K562 (cell line): ENCODE measurements at regions not wholly inside any gene's neighbourhood (a gene's known extent, or its start where the extent isn't known, plus 50 kb on each side); places are given as distances from the start of the nearest gene placed in this dataset.

Experiments
- ATAC-seq: fragments of 200-7000 bp; cut with Tn5 transposase; 3 replicates; pipeline ENCODE4 v1.9.1; 2020; ENCODE audit warnings: moderate library complexity
- BruUV-seq: library from RNA; stranded (reverse); fragments of 400-500 nt; replicated peaks from 2 replicates; lab custom pipeline; 2021; lab: Mats Ljungman, UMichigan
- CTCF ChIA-PET: fragments of 300-600 bp; formaldehyde crosslinking; extraction: SDS; loops from one replicate; lab custom pipeline; 2021; ENCODE audit warnings: low intra/inter-chr PET ratio; lab: Yijun Ruan, JAX
- POLR2A ChIA-PET: fragments of 300-600, 350-650 bp; sonication (Branson Sonifier 250); formaldehyde crosslinking; extraction: SDS; loops from one replicate; lab custom pipeline; 2021; ENCODE audit warnings: antibody characterized with exemption, inconsistent platforms; lab: Yijun Ruan, JAX
- DNase-seq, 4 experiments: peaks; one replicate each; pipeline versions ENCODE4 v3.0.0 to v3.0.0-alpha.2; 2011 to 2018; ENCODE audit warnings: low spot score in 3 of 4, mixed read lengths in 3 of 4; ENCODE audit errors: extremely low read depth in 1 of 4
- FAIRE-seq: peaks from 2 replicates; lab custom pipeline; 2011; peaks lifted over from hg19 to GRCh38; lab: Jason Lieb, UNC
- H2AFZ ChIP-seq: 2 replicates; pipeline ENCODE4 v1.6.0; 2011; ENCODE audit warnings: low read depth, low read length, control low read depth, inconsistent platforms
- H3K27ac ChIP-seq: fragments of 200-600 bp; 3 replicates; pipeline ENCODE4 v1.8.0; 2011; ENCODE audit warnings: low read depth, mild to moderate bottlenecking, control low read depth, inconsistent platforms, low read length, moderate library complexity, mixed read lengths; ENCODE audit errors: extremely low read depth
- H3K27me3 ChIP-seq, 2 experiments: fragments of 300-600 bp in 1 of 2; 2 replicates in 1 of 2; 3 replicates in 1 of 2; pipeline versions ENCODE4 v1.6.0 to v1.8.0; 2011; ENCODE audit warnings: inconsistent platforms in 2 of 2, low read length in 2 of 2, mild to moderate bottlenecking in 1 of 2, mixed read lengths in 1 of 2, moderate library complexity in 1 of 2; ENCODE audit not compliant: control insufficient read depth in 2 of 2, insufficient read depth in 2 of 2
- H3K36me3 ChIP-seq: fragments of 300-600 bp; 3 replicates; pipeline ENCODE4 v1.8.0; 2011; ENCODE audit warnings: mild to moderate bottlenecking, low read length, inconsistent platforms; ENCODE audit not compliant: control insufficient read depth, insufficient read depth
- H3K4me1 ChIP-seq, 2 experiments: fragments of 200-600 bp in 1 of 2; replicated peaks in 1 of 2; 2 replicates in 1 of 2; 3 replicates in 1 of 2; pipeline versions ENCODE4 v1.5.1 to v1.8.0; 2011; ENCODE audit warnings: inconsistent platforms in 2 of 2, low read length in 2 of 2, mild to moderate bottlenecking in 1 of 2, mixed read lengths in 1 of 2, moderate library complexity in 1 of 2; ENCODE audit not compliant: control insufficient read depth in 2 of 2, insufficient read depth in 2 of 2
- H3K4me2 ChIP-seq: 2 replicates; pipeline ENCODE4 v1.6.1; 2011; ENCODE audit warnings: low read length, control low read depth, inconsistent platforms, mixed read lengths; ENCODE audit not compliant: insufficient read depth
- H3K4me3 ChIP-seq: fragments of 200-600 bp; sonication (generic), shearing (Covaris generic); 2 replicates; pipeline ENCODE4 v1.5.1; 2016; ENCODE audit warnings: control low read depth, inconsistent platforms
- H3K79me2 ChIP-seq: fragments of 200-600 bp; 3 replicates; pipeline ENCODE4 v1.8.0; 2011; ENCODE audit warnings: low read length, inconsistent platforms; ENCODE audit not compliant: control insufficient read depth, insufficient read depth
- H3K9ac ChIP-seq, 2 experiments: 2 replicates each; pipeline versions ENCODE4 v1.6.0 to v1.6.1; 2011; ENCODE audit warnings: low read depth in 2 of 2, low read length in 2 of 2, control low read depth in 1 of 2, inconsistent platforms in 1 of 2, mild to moderate bottlenecking in 1 of 2, mixed read lengths in 1 of 2; ENCODE audit not compliant: insufficient read depth in 1 of 2
- H3K9me1 ChIP-seq: one replicate; pipeline ENCODE4 v1.6.0; 2011; ENCODE audit warnings: inconsistent platforms, mild to moderate bottlenecking, low read length, moderate library complexity; ENCODE audit not compliant: control insufficient read depth, insufficient read depth
- H3K9me3 ChIP-seq: replicated peaks from 2 replicates; pipeline ENCODE4 v1.5.1; 2011; ENCODE audit warnings: low read depth, low read length, inconsistent platforms; ENCODE audit not compliant: control insufficient read depth, insufficient read depth
- H4K20me1 ChIP-seq: replicated peaks from 2 replicates; pipeline ENCODE4 v1.6.1; 2011; ENCODE audit warnings: low read length, inconsistent platforms, mixed read lengths; ENCODE audit not compliant: control insufficient read depth, insufficient read depth
- CBX3 ChIP-seq, 2 experiments: IDR thresholded peaks; 1 replicate in 1 of 2; 2 replicates in 1 of 2; pipeline ENCODE4 v1.6.1; 2012; ENCODE audit warnings: inconsistent platforms in 2 of 2, low read length in 2 of 2, borderline replicate concordance in 1 of 2, control low read depth in 1 of 2
- COPS2 ChIP-seq: fragments of 450-650 bp; conservative IDR thresholded peaks from 2 replicates; pipeline ENCODE4 v1.6.1; 2016; ENCODE audit warnings: mild to moderate bottlenecking, moderate library complexity
- DDX20 ChIP-seq: fragments of 450-650 bp; IDR thresholded peaks from 2 replicates; pipeline ENCODE4 v1.6.1; 2016; ENCODE audit warnings: missing genetic modification characterization, low read depth, mild to moderate bottlenecking, missing compliant biosample characterization, moderate library complexity
- FOXM1 ChIP-seq, 2 experiments: fragments of 450-650 bp in 1 of 2; sonication (generic) in 1 of 2; formaldehyde crosslinking in 1 of 2; IDR thresholded peaks; 2 replicates each; pipeline versions ENCODE4 v1.6.1 to v1.9.0; 2017 to 2022; ENCODE audit warnings: low read depth in 2 of 2, mild to moderate bottlenecking in 2 of 2, missing genetic modification reagents in 1 of 2, moderate library complexity in 1 of 2
- GATAD2A ChIP-seq: fragments of 450-650 bp; IDR thresholded peaks from 2 replicates; pipeline ENCODE4 v1.6.1; 2017
- HNRNPLL ChIP-seq: fragments of 200-400 bp; formaldehyde crosslinking; IDR thresholded peaks from 2 replicates; pipeline ENCODE4 v1.6.1; 2017; ENCODE audit warnings: low read length, low read depth, mild to moderate bottlenecking; ENCODE audit not compliant: poor library complexity, severe bottlenecking
- KLF10 ChIP-seq: fragments of 250-450 bp; sonication (Bioruptor Pico); IDR thresholded peaks from 2 replicates; pipeline ENCODE4 v1.6.1; 2021; ENCODE audit warnings: matching md5 sums
- KLF16 ChIP-seq: IDR thresholded peaks from 2 replicates; pipeline ENCODE4 v1.6.1; 2016; ENCODE audit warnings: antibody characterized with exemption
- NFATC3 ChIP-seq: fragments of 450-650 bp; IDR thresholded peaks from 2 replicates; pipeline ENCODE4 v1.6.1; 2017; ENCODE audit warnings: mild to moderate bottlenecking
- PCBP1 ChIP-seq: fragments of 200-400 bp; formaldehyde crosslinking; IDR thresholded peaks from 2 replicates; pipeline ENCODE4 v1.6.1; 2018; ENCODE audit warnings: mild to moderate bottlenecking, low read depth, low read length; ENCODE audit not compliant: poor library complexity, severe bottlenecking
- PHB2 ChIP-seq: fragments of 450-650 bp; IDR thresholded peaks from 2 replicates; pipeline ENCODE4 v1.6.1; 2017; ENCODE audit warnings: low read depth
- PHF21A ChIP-seq: fragments of 450-650 bp; IDR thresholded peaks from 2 replicates; pipeline ENCODE4 v1.6.1; 2017; ENCODE audit warnings: low read depth, borderline replicate concordance
- POLR3A ChIP-seq: IDR thresholded peaks from 2 replicates; pipeline ENCODE4 v1.6.1; 2011; ENCODE audit warnings: borderline replicate concordance, mild to moderate bottlenecking, moderate library complexity; ENCODE audit not compliant: insufficient read length, insufficient read depth; ENCODE audit errors: extremely low read depth
- SRF ChIP-seq, 2 experiments: fragments of 250-450, 450-650 bp in 1 of 2; sonication (Bioruptor Pico) in 1 of 2; sonication (generic) in 1 of 2; formaldehyde crosslinking; IDR thresholded peaks; 2 replicates each; pipeline versions ENCODE4 v1.5.0 to v1.5.1; 2020 to 2022; ENCODE audit warnings: mild to moderate bottlenecking in 1 of 2, missing genetic modification reagents in 1 of 2
- ZKSCAN3 ChIP-seq: fragments of 250-450 bp; sonication (Bioruptor Pico); IDR thresholded peaks from 2 replicates; pipeline ENCODE4 v1.4.0; 2020
- ZKSCAN8 ChIP-seq: fragments of 200-800 bp; sonication (Bioruptor generic); IDR thresholded peaks from 2 replicates; pipeline ENCODE4 v1.6.1; 2016; ENCODE audit warnings: missing genetic modification characterization, missing compliant biosample characterization
- ZNF766 ChIP-seq: fragments of 200-800 bp; sonication (Bioruptor generic); conservative IDR thresholded peaks from 2 replicates; pipeline ENCODE4 v1.6.1; 2016; ENCODE audit warnings: missing genetic modification characterization, missing compliant biosample characterization
- in situ Hi-C: fragments of 300-500 bp; cut with MboI; formaldehyde crosslinking; loops from 4 replicates; pipeline ENCODE4 v1.15.0; 2018; ENCODE audit warnings: inconsistent platforms, mixed read lengths
- intact Hi-C: fragments of 100-400 bp; cut with micrococcal nuclease; formaldehyde crosslinking; loops from 2 replicates; pipeline ENCODE4 v1.14.2; 2022
- TF ChIP-seq, protein P1 (sequence below): sonication (generic); formaldehyde crosslinking; IDR thresholded peaks from 2 replicates; pipeline ENCODE4 v1.8.1; 2023; ENCODE audit warnings: mild to moderate bottlenecking, missing genetic modification reagents, moderate library complexity
- TF ChIP-seq, protein P2 (sequence below): fragments of 200-800 bp; sonication (Bioruptor generic); IDR thresholded peaks from 2 replicates; pipeline ENCODE4 v1.6.1; 2016; ENCODE audit warnings: missing genetic modification characterization, missing compliant biosample characterization

DNA sequence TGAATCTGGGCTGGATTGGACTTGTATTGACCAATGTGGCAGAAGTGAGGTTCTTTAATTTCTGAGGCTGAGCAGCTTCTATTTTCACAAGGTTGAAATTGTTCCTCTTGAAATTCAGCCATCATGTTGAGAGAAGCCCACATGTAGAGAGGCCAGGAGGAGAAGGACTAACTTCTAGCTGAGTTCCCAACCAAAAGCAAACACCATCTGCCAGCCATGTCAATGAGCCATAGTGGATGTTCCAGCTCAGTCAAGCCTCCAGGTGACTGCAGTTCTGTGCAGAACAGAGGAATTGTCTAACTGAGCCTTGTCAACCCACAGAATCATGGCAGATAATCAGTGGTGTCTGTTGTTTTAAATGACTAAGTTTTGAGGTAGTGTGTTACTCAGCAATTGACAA lies 110.6 kb upstream of the ACVR1 start:
- Histone ChIP-seq H3K4me3 (no peak overlapping the region), H3K4me1 (no peaks in the 10 kb centered on the region), H2AFZ (no peak overlapping the region), H3K9me1 (no peaks in the 10 kb centered on the region), H3K27ac (no peak overlapping the region), H3K36me3 (no peaks in the 10 kb centered on the region), H3K4me2 (no peak overlapping the region), H3K79me2 (no peaks in the 10 kb centered on the region), H3K9ac (no peak overlapping the region), H4K20me1 (no peaks in the 10 kb centered on the region), H3K9me3 (no peaks in the 10 kb centered on the region), H3K27me3 (no peaks in the 10 kb centered on the region)
- ATAC-seq (peak; percentile 37; the same call in 1 of the 3 replicates), FAIRE-seq (no peak), DNase-seq (no peak)
- BruUV-seq: no TSS peak
- in situ Hi-C loops (no loop called here), intact Hi-C loops (loop anchor here (5.0 kb wide), 1 partner anchor 84 kb away; no protein-coding TSS in a partner anchor)
- CTCF ChIA-PET: interaction anchor here (0.5 kb wide), 1 partner anchor 392 kb away, joined by 3 read pairs; no protein-coding TSS in a partner anchor
- POLR2A ChIA-PET: interaction anchor here (0.5 to 1.2 kb wide), 6 partner anchors 9 to 420 kb away, joined by 3 read pairs; partner anchors contain the start of gene ACVR1
- TF ChIP-seq KLF16 (no peak), SRF (CRISPR knock-in tag; IDR thresholded peaks at IDR 0.05) (no peak), POLR3A (no peak), FOXM1 (IDR thresholded peaks at IDR 0.05; ENCODE audit: low read depth) (no peak), FOXM1 (CRISPR knock-in tag; IDR thresholded peaks at IDR 0.05; ENCODE audit: low read depth) (no peak), DDX20 (no peak), ZNF766 (CRISPR knock-in tag) (no peak), HNRNPLL (no peak), PHF21A (no peak), NFATC3 (no peak), COPS2 (no peak), KLF10 (no peak), ZKSCAN8 (CRISPR knock-in tag) (no peak), GATAD2A (no peak), CBX3 (IDR thresholded peaks at IDR 0.05; ENCODE audit: borderline replicate concordance in 1 of 2, low read length in 2 of 2) (no peak), PHB2 (no peak), PCBP1 (no peak), ZKSCAN3 (CRISPR knock-in tag) (no peak)
- TF ChIP-seq, protein P1, sequence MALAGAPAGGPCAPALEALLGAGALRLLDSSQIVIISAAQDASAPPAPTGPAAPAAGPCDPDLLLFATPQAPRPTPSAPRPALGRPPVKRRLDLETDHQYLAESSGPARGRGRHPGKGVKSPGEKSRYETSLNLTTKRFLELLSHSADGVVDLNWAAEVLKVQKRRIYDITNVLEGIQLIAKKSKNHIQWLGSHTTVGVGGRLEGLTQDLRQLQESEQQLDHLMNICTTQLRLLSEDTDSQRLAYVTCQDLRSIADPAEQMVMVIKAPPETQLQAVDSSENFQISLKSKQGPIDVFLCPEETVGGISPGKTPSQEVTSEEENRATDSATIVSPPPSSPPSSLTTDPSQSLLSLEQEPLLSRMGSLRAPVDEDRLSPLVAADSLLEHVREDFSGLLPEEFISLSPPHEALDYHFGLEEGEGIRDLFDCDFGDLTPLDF (CRISPR knock-in tag): no peak
- TF ChIP-seq, protein P2, sequence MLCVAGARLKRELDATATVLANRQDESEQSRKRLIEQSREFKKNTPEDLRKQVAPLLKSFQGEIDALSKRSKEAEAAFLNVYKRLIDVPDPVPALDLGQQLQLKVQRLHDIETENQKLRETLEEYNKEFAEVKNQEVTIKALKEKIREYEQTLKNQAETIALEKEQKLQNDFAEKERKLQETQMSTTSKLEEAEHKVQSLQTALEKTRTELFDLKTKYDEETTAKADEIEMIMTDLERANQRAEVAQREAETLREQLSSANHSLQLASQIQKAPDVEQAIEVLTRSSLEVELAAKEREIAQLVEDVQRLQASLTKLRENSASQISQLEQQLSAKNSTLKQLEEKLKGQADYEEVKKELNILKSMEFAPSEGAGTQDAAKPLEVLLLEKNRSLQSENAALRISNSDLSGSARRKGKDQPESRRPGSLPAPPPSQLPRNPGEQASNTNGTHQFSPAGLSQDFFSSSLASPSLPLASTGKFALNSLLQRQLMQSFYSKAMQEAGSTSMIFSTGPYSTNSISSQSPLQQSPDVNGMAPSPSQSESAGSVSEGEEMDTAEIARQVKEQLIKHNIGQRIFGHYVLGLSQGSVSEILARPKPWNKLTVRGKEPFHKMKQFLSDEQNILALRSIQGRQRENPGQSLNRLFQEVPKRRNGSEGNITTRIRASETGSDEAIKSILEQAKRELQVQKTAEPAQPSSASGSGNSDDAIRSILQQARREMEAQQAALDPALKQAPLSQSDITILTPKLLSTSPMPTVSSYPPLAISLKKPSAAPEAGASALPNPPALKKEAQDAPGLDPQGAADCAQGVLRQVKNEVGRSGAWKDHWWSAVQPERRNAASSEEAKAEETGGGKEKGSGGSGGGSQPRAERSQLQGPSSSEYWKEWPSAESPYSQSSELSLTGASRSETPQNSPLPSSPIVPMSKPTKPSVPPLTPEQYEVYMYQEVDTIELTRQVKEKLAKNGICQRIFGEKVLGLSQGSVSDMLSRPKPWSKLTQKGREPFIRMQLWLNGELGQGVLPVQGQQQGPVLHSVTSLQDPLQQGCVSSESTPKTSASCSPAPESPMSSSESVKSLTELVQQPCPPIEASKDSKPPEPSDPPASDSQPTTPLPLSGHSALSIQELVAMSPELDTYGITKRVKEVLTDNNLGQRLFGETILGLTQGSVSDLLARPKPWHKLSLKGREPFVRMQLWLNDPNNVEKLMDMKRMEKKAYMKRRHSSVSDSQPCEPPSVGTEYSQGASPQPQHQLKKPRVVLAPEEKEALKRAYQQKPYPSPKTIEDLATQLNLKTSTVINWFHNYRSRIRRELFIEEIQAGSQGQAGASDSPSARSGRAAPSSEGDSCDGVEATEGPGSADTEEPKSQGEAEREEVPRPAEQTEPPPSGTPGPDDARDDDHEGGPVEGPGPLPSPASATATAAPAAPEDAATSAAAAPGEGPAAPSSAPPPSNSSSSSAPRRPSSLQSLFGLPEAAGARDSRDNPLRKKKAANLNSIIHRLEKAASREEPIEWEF: no peak
